ENCODE measurements at regions not wholly inside any gene's neighbourhood (a gene's known extent, or its start where the extent isn't known, plus 50 kb on each side); places are given as distances from the start of the nearest gene placed in this dataset.

DNA sequence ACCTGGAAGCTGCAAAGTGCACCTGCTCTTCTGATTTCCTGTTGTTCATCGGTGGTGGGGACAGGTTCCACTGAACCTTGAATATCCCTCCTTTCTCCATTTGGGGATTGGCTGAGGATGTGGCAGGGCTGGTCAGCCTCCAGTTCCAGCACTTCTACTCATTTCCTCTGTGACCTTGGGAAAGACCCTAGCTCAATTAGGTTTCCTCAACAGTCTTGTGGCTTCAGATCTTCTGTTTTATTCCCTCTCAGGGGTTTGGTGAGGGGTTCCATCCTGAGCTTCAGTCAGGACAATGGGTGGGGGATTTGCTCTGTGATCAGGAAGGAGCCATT, 317.1 kb upstream of the PROX1 start:
- Histone ChIP-seq H3K27ac (ENCODE audit: low read length in 2 of 2) (no peak overlapping the region), H2AFZ (ENCODE audit: insufficient read depth, low read depth, low read length, poor library complexity, severe bottlenecking) (no peak overlapping the region), H3K27me3 (replicated peaks in 1 of 4; ENCODE audit: control extremely low read depth in 1 of 4, control insufficient read depth in 3 of 4, insufficient read depth in 4 of 4, low read length in 3 of 4) (no peaks in the 10 kb centered on the region), H3K4me3 (ENCODE audit: control extremely low read depth in 1 of 5, extremely low read depth in 1 of 5, insufficient read depth in 1 of 5, low read depth in 2 of 5, low read length in 4 of 5) (no peak overlapping the region), H3K79me2 (ENCODE audit: control insufficient read depth, insufficient read depth, low read length) (no peaks in the 10 kb centered on the region), H3K9ac (ENCODE audit: low read length) (no peak overlapping the region), H3K4me2 (replicated peaks; ENCODE audit: low read depth, low read length, poor library complexity, severe bottlenecking) (no peak overlapping the region), H3K4me1 (ENCODE audit: control insufficient read depth in 2 of 2, insufficient read depth in 2 of 2, low read length in 2 of 2) (no peaks in the 10 kb centered on the region), H3K36me3 (replicated peaks in 1 of 2; ENCODE audit: control extremely low read depth in 1 of 2, control insufficient read depth in 1 of 2, extremely low read depth in 1 of 2, insufficient read depth in 2 of 2, low read length in 1 of 2) (no peaks in the 10 kb centered on the region), H3K9me3 (ENCODE audit: control extremely low read depth in 1 of 3, control insufficient read depth in 2 of 3, insufficient read depth in 1 of 3, low read length in 2 of 3) (no peaks in the 10 kb centered on the region), H4K20me1 (ENCODE audit: control insufficient read depth, insufficient read depth, low read length, poor library complexity, severe bottlenecking) (no peaks in the 10 kb centered on the region)
- DNase-seq, result no peak
- no CpG with 5 or more reads among the region's 1 CpG for WGBS (ENCODE audit: insufficient coverage)
- Mint-ChIP-seq H3K4me1 (no peaks in the 10 kb centered on the region), H3K27me3 (no peaks in the 10 kb centered on the region), H3K27ac (no peak overlapping the region), H3K4me3 (no peak overlapping the region), H3K9me3 (ENCODE audit: insufficient read depth) (no peaks in the 10 kb centered on the region)
- ChIA-PET CTCF (no interaction called here), POLR2A (no interaction called here)
- ATAC-seq (ENCODE audit: low read depth), result no peak
- TF ChIP-seq EZH2 (IDR thresholded peaks at IDR 0.05; ENCODE audit: borderline replicate concordance, insufficient read depth, low read depth, low read length, poor library complexity, severe bottlenecking), result no peak
- TF ChIP-seq, protein P1, sequence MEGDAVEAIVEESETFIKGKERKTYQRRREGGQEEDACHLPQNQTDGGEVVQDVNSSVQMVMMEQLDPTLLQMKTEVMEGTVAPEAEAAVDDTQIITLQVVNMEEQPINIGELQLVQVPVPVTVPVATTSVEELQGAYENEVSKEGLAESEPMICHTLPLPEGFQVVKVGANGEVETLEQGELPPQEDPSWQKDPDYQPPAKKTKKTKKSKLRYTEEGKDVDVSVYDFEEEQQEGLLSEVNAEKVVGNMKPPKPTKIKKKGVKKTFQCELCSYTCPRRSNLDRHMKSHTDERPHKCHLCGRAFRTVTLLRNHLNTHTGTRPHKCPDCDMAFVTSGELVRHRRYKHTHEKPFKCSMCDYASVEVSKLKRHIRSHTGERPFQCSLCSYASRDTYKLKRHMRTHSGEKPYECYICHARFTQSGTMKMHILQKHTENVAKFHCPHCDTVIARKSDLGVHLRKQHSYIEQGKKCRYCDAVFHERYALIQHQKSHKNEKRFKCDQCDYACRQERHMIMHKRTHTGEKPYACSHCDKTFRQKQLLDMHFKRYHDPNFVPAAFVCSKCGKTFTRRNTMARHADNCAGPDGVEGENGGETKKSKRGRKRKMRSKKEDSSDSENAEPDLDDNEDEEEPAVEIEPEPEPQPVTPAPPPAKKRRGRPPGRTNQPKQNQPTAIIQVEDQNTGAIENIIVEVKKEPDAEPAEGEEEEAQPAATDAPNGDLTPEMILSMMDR (IDR thresholded peaks at IDR 0.05), result no peak
- intact Hi-C loops (cut with micrococcal nuclease), result no loop called here

GRCh38 chr1:213675043-213675442, 312.7 kb upstream of the PROX1 start:
- TF ChIP-seq EZH2 (IDR thresholded peaks at IDR 0.05; ENCODE audit: borderline replicate concordance, insufficient read depth, low read depth, low read length, poor library complexity, severe bottlenecking), result no peak
- TF ChIP-seq, protein P1 (IDR thresholded peaks at IDR 0.05), result no peak
- ATAC-seq (ENCODE audit: low read depth) (no peak), DNase-seq (no peak)
- ChIA-PET POLR2A (no interaction called here), CTCF (no interaction called here)
- Histone ChIP-seq H3K4me1 (ENCODE audit: control insufficient read depth in 2 of 2, insufficient read depth in 2 of 2, low read length in 2 of 2) (no peaks in the 10 kb centered on the region), H3K27me3 (replicated peaks in 1 of 4; ENCODE audit: control extremely low read depth in 1 of 4, control insufficient read depth in 3 of 4, insufficient read depth in 4 of 4, low read length in 3 of 4) (no peaks in the 10 kb centered on the region), H3K4me2 (replicated peaks; ENCODE audit: low read depth, low read length, poor library complexity, severe bottlenecking) (no peak overlapping the region), H2AFZ (ENCODE audit: insufficient read depth, low read depth, low read length, poor library complexity, severe bottlenecking) (no peak overlapping the region), H4K20me1 (ENCODE audit: control insufficient read depth, insufficient read depth, low read length, poor library complexity, severe bottlenecking) (no peaks in the 10 kb centered on the region), H3K9ac (ENCODE audit: low read length) (no peak overlapping the region), H3K36me3 (replicated peaks in 1 of 2; ENCODE audit: control extremely low read depth in 1 of 2, control insufficient read depth in 1 of 2, extremely low read depth in 1 of 2, insufficient read depth in 2 of 2, low read length in 1 of 2) (no peaks in the 10 kb centered on the region), H3K27ac (ENCODE audit: low read length in 2 of 2) (no peak overlapping the region), H3K9me3 (ENCODE audit: control extremely low read depth in 1 of 3, control insufficient read depth in 2 of 3, insufficient read depth in 1 of 3, low read length in 2 of 3) (no peaks in the 10 kb centered on the region), H3K4me3 (ENCODE audit: control extremely low read depth in 1 of 5, extremely low read depth in 1 of 5, insufficient read depth in 1 of 5, low read depth in 2 of 5, low read length in 4 of 5) (no peak overlapping the region), H3K79me2 (ENCODE audit: control insufficient read depth, insufficient read depth, low read length) (no peaks in the 10 kb centered on the region)
- H3K27me3 Mint-ChIP-seq, result no peaks in the 10 kb centered on the region
- H3K4me3 Mint-ChIP-seq, result no peak overlapping the region
- H3K4me1 Mint-ChIP-seq, result no peaks in the 10 kb centered on the region
- H3K9me3 Mint-ChIP-seq (ENCODE audit: insufficient read depth), result no peaks in the 10 kb centered on the region
- no CpG with 5 or more reads among the region's 1 CpG for WGBS (ENCODE audit: insufficient coverage)
- H3K27ac Mint-ChIP-seq, result no peak overlapping the region
- intact Hi-C loops (cut with micrococcal nuclease), result no loop called here

Data from B cell (primary cell).